Colonic mucosa (tissue), 4 donors: ENCODE measurements at regions not wholly inside any gene's neighbourhood (a gene's known extent, or its start where the extent isn't known, plus 50 kb on each side); places are given as distances from the start of the nearest gene placed in this dataset.
"Not testable (repeated sequence)": the region's sequence is repeated elsewhere in the genome, so short reads cannot be mapped to it uniquely, and the experiment has no call there.

ENCODE experiments used
- DNase-seq: peaks from one replicate; pipeline ENCODE4 v3.0.0-alpha.2; 2020
- H3K27ac ChIP-seq: fragments of 200-600 bp; one replicate; pipeline ENCODE4 v1.8.0; 2021
- H3K27me3 ChIP-seq: fragments of 200-600 bp; one replicate; pipeline ENCODE4 v1.8.0; 2021
- H3K36me3 ChIP-seq: fragments of 200-600 bp; one replicate; pipeline ENCODE4 v1.8.0; 2021
- H3K4me1 ChIP-seq: fragments of 200-600 bp; one replicate; pipeline ENCODE4 v1.8.0; 2021; ENCODE audit warnings: mild to moderate bottlenecking
- H3K4me3 ChIP-seq: fragments of 200-600 bp; one replicate; pipeline ENCODE4 v1.8.0; 2021
- H3K9ac ChIP-seq, 2 donors: one replicate each; pipeline ENCODE4 v1.7.0; 2013; ENCODE audit warnings: control low read depth in 2 of 2, low read depth in 2 of 2, low read length in 2 of 2
- H3K9me3 ChIP-seq: fragments of 200-600 bp; one replicate; pipeline ENCODE4 v1.8.0; 2021
- CTCF ChIP-seq: fragments of 200-600 bp; IDR thresholded peaks from one replicate; pipeline ENCODE4 v1.8.0; 2022; ENCODE audit warnings: antibody characterized with exemption, mild to moderate bottlenecking
- intact Hi-C: fragments of 100-400 bp; cut with DNase I; formaldehyde crosslinking; loops from one replicate; pipeline ENCODE4 v1.14.1; 2022
- donor health status: healthy.
- donor health status: DM: no; HTN: no; CAD: no.
- donor health status: DM: no; HTN: no; CAD: no.

- intact Hi-C loops, result no loop called here
- H3K36me3 ChIP-seq, result no peaks in the 10 kb centered on the region
- no peaks in the 10 kb centered on the region for H3K27me3 ChIP-seq
- peak overlapping the region; percentile 59 for H3K27ac ChIP-seq
- no peak for TF ChIP-seq CTCF
- no peak overlapping the region for H3K4me3 ChIP-seq
- no peaks in the 10 kb centered on the region for H3K9me3 ChIP-seq
- no peak for DNase-seq
- H3K9ac ChIP-seq, result peak overlapping the region in 1 of 2 donors; percentile 19
- H3K4me1 ChIP-seq, result peaks cover 7% of the 10 kb centered on the region
Observed at GRCh38 chr1:8122160-8122476, 96.0 kb upstream of the ERRFI1 start.

- Histone ChIP-seq H3K9ac (peak overlapping the region in 1 of 2 donors; percentile 51), H3K9me3 (no peaks in the 10 kb centered on the region), H3K27me3 (no peaks in the 10 kb centered on the region), H3K4me3 (no peak overlapping the region), H3K36me3 (no peaks in the 10 kb centered on the region), H3K27ac (peak overlapping the region; percentile 59), H3K4me1 (peaks cover 7% of the 10 kb centered on the region)
- intact Hi-C loops, result no loop called here
- DNase-seq, result peak; percentile 44
- TF ChIP-seq CTCF, result no peak
Observed at GRCh38 chr1:8121261-8122159, 95.4 kb upstream of the ERRFI1 start.

- H3K27ac ChIP-seq, result peak overlapping the region; percentile 59
- no peaks in the 10 kb centered on the region for H3K9me3 ChIP-seq
- TF ChIP-seq CTCF, result no peak
- peaks cover 7% of the 10 kb centered on the region for H3K4me1 ChIP-seq
- DNase-seq, result no peak
- H3K27me3 ChIP-seq, result no peaks in the 10 kb centered on the region
- H3K4me3 ChIP-seq, result no peak overlapping the region
- peak overlapping the region in 1 of 2 donors; percentile 51 for H3K9ac ChIP-seq
- intact Hi-C loops, result no loop called here
- H3K36me3 ChIP-seq, result no peaks in the 10 kb centered on the region
Observed at GRCh38 chr1:8120693-8121260, 94.7 kb upstream of the ERRFI1 start.

- H3K36me3 ChIP-seq, H3K4me1 ChIP-seq, H3K9ac ChIP-seq, H3K4me3 ChIP-seq, H3K9me3 ChIP-seq, intact Hi-C loops, H3K27me3 ChIP-seq, H3K27ac ChIP-seq, DNase-seq: not testable (repeated sequence)
Observed at GRCh38 chr1:8118736-8119135, 92.6 kb upstream of the ERRFI1 start.

- Histone ChIP-seq H3K9me3 (no peaks in the 10 kb centered on the region), H3K36me3 (no peaks in the 10 kb centered on the region), H3K9ac (peak overlapping the region in 1 of 2 donors; percentile 12), H3K4me3 (no peak overlapping the region), H3K27me3 (no peaks in the 10 kb centered on the region), H3K27ac (peak overlapping the region; percentile 51), H3K4me1 (peaks cover 7% of the 10 kb centered on the region)
- no peak for TF ChIP-seq CTCF
- DNase-seq, result no peak
- intact Hi-C loops, result no loop called here
Observed at GRCh38 chr1:8118031-8118451, 91.9 kb upstream of the ERRFI1 start.

- no peak for DNase-seq
- intact Hi-C loops, result no loop called here
- TF ChIP-seq CTCF, result no peak
Observed at GRCh38 chr1:8116894-8117264, 90.8 kb upstream of the ERRFI1 start.

More at GRCh38 chr1:8116894-8117264, 90.8 kb upstream of the ERRFI1 start:
- H3K27me3 ChIP-seq, result no peaks in the 10 kb centered on the region
- no peak overlapping the region for H3K4me3 ChIP-seq
- H3K27ac ChIP-seq, result peak overlapping the region; percentile 51
- no peaks in the 10 kb centered on the region for H3K36me3 ChIP-seq
- peaks cover 7% of the 10 kb centered on the region for H3K4me1 ChIP-seq
- H3K9me3 ChIP-seq, result no peaks in the 10 kb centered on the region
- no peak overlapping the region for H3K9ac ChIP-seq
